Common myeloid progenitor, CD34-positive (primary cell): ENCODE measurements at regions not wholly inside any gene's neighbourhood (a gene's known extent, or its start where the extent isn't known, plus 50 kb on each side); places are given as distances from the start of the nearest gene placed in this dataset.

Experiments
- CTCF ChIA-PET: fragments of 350-600 bp; sonication (Branson Sonifier 250); formaldehyde crosslinking; loops from one replicate; lab custom pipeline; 2021; ENCODE audit warnings: antibody characterized with exemption; lab: Charles Lee
- POLR2A ChIA-PET: fragments of 350-600 bp; sonication (Branson Sonifier 250); formaldehyde crosslinking; loops from one replicate; lab custom pipeline; 2021; ENCODE audit warnings: antibody characterized with exemption; lab: Charles Lee
- DNase-seq, 3 donors: peaks; one replicate each; pipeline versions ENCODE4 v3.0.0 to v3.0.0-alpha.2; 2013
- H3K27ac ChIP-seq, 2 experiments: 1 replicate in 1 of 2; 2 replicates in 1 of 2; pipeline ENCODE4 v1.7.0; 2013; ENCODE audit warnings: inconsistent platforms in 2 of 2, low read length in 2 of 2, mild to moderate bottlenecking in 2 of 2, low read depth in 1 of 2, moderate library complexity in 1 of 2; ENCODE audit not compliant: severe bottlenecking in 2 of 2, insufficient read depth in 1 of 2, poor library complexity in 1 of 2
- H3K27me3 ChIP-seq, 5 experiments: replicated peaks in 2 of 5; 1 replicate in 3 of 5; 2 replicates in 2 of 5; pipeline versions ENCODE4 v1.6.1 to v1.7.0; 2013; ENCODE audit warnings: low read length in 4 of 5, mild to moderate bottlenecking in 2 of 5, moderate library complexity in 2 of 5, inconsistent platforms in 1 of 5; ENCODE audit not compliant: insufficient read depth in 5 of 5, control insufficient read depth in 4 of 5
- H3K36me3 ChIP-seq, 4 experiments: 1 replicate in 2 of 4; 2 replicates in 2 of 4; pipeline versions ENCODE4 v1.6.1 to v1.7.0; 2013; ENCODE audit warnings: low read length in 3 of 4, control low read depth in 1 of 4, mild to moderate bottlenecking in 1 of 4; ENCODE audit not compliant: control insufficient read depth in 4 of 4, insufficient read depth in 4 of 4
- H3K4me1 ChIP-seq, 4 experiments: 1 replicate in 3 of 4; 2 replicates in 1 of 4; pipeline versions ENCODE4 v1.6.1 to v1.7.1; 2013; ENCODE audit warnings: low read length in 3 of 4, mild to moderate bottlenecking in 3 of 4, control low read depth in 1 of 4, inconsistent platforms in 1 of 4, moderate library complexity in 1 of 4; ENCODE audit not compliant: control insufficient read depth in 4 of 4, insufficient read depth in 4 of 4; ENCODE audit errors: control extremely low read depth in 1 of 4
- H3K4me3 ChIP-seq, 7 experiments: 1 replicate in 4 of 7; 2 replicates in 3 of 7; pipeline versions ENCODE4 v1.5.1 to v1.7.0; 2013; ENCODE audit warnings: mild to moderate bottlenecking in 7 of 7, low read length in 6 of 7, moderate library complexity in 6 of 7, inconsistent platforms in 2 of 7, low read depth in 2 of 7, control low read depth in 1 of 7; ENCODE audit not compliant: insufficient read depth in 4 of 7, control insufficient read depth in 1 of 7; ENCODE audit errors: extremely low read depth in 1 of 7
- H3K9me3 ChIP-seq, 5 experiments: 1 replicate in 4 of 5; 2 replicates in 1 of 5; pipeline versions ENCODE4 v1.6.1 to v1.7.1; 2013; ENCODE audit warnings: low read length in 4 of 5, mild to moderate bottlenecking in 2 of 5, inconsistent platforms in 1 of 5, low read depth in 1 of 5, moderate library complexity in 1 of 5; ENCODE audit not compliant: control insufficient read depth in 4 of 5, insufficient read depth in 2 of 5; ENCODE audit errors: control extremely low read depth in 1 of 5
- WGBS: methylation state at CpG from one replicate; pipeline ENCODE4 v1.1.5; 2013; ENCODE audit not compliant: insufficient coverage; 5-methylcytosine and 5-hydroxymethylcytosine counted together

DNA sequence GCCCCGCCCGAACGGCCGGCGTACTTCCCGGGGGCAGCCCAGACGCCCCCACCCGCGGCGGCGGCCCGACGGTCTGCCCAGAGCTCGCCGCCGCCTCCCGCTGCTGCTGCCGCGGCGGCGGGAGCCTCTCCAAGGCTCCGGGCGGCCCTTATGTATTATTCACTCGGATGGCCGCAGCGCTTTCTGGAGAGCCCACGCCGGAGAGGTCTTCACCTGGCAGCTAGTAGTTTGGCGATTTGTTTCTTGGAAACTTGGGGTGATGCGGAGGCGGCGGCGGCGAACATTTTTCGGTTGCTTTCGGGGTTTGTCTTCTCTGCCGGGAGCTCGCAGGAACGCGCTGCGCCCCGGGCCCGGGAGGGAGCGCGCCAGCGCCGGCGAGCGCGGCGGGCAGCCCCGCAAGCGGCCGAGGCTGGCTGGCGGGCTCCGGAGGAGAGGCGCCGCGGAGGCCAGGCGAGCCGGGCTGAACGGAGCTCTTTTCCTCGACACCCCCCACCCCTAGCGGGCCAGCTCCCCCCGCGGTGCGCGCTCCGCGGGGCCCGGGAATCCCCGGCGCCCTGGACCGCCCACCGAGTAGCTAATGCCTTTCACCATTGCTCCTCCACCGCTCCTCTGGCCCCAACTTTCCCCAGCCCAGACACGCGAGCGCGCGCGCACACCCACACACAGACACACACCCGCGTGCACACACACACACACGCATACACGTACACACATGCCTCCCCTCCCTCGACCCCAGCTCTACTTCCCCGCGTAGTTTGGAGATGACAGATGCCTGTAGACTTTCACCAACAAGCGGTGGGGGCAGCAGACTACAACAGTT is 113.5 kb downstream of the DHX15 start:
- H3K36me3 ChIP-seq = no peaks in the 10 kb centered on the region
- H3K27ac ChIP-seq = no peak overlapping the region
- H3K4me3 ChIP-seq = peak overlapping the region; percentile 43 to 78 (median 46)
- H3K4me1 ChIP-seq = peaks cover 4 to 40% (median 37%) of the 10 kb centered on the region in 4 experiments
- DNase-seq = peak; percentile 38 to 81 (median 70)
- no peaks in the 10 kb centered on the region for H3K9me3 ChIP-seq
- H3K27me3 ChIP-seq = peaks cover 18 to 85% (median 38%) of the 10 kb centered on the region in 5 experiments
- under 1% methylated on average over 76 of the region's 90 CpGs for WGBS
- CTCF ChIA-PET = interaction anchor here (0.7 to 1.6 kb wide), 6 partner anchors 15 to 509 kb away, joined by 3 to 6 read pairs (median 3); no protein-coding TSS in a partner anchor
- POLR2A ChIA-PET = interaction anchor here (0.6 kb wide), 1 partner anchor 136 kb away, joined by 3 read pairs; no protein-coding TSS in a partner anchor

DNA sequence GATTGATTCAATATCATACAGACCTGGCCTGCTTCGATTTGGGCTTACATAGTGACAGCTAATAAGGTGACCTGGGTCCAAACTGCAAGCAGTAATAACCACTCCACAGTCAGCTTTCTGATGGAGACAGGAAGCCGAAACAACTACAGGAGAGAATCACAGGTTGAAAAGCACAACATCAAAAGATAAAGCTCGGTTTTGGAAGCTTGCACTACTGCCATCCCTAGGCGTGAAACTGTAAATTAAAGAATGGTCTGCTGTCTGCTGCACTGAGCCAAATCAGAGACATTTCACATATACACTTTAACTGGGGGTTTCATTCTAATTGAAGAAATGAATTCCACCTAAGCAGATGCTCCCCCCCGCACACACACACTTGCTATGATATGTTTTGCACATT is 116.3 kb downstream of the DHX15 start:
- Histone ChIP-seq H3K36me3 (no peaks in the 10 kb centered on the region), H3K4me3 (no peak overlapping the region), H3K27me3 (peaks cover 12 to 75% (median 25%) of the 10 kb centered on the region in 5 experiments), H3K27ac (no peak overlapping the region), H3K4me1 (peaks cover 0 to 33% (median 31%) of the 10 kb centered on the region in 4 experiments), H3K9me3 (no peaks in the 10 kb centered on the region)
- ChIA-PET CTCF (interaction anchor here (0.9 to 1.1 kb wide), 2 partner anchors 13 to 234 kb away, joined by 3 read pairs; no protein-coding TSS in a partner anchor), POLR2A (no interaction called here)
- DNase-seq = no peak
- WGBS = 100% methylated on average over 2 of the region's 5 CpGs

DNA sequence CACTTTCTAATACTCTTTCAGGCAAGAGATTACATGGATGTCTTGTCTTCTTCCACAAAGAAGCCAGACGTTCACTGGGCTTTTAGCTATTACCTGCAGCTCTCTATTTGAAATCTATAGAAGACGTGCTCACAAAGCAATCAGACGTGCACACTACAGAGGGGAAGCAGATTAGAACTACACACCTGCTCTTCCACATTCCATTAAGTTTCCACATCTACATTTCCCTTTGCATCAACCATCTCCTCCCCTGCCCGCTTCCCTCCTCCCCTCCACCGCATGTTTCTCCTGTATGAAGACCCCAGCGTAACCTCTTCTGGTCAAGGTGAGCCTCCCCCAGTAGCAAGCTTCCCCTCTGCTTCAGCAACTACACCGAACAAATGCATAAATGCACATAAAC is 119.8 kb downstream of the DHX15 start:
- 97% methylated on average over 6 of the region's 7 CpGs for WGBS
- DNase-seq = no peak
- POLR2A ChIA-PET = no interaction called here

DNA sequence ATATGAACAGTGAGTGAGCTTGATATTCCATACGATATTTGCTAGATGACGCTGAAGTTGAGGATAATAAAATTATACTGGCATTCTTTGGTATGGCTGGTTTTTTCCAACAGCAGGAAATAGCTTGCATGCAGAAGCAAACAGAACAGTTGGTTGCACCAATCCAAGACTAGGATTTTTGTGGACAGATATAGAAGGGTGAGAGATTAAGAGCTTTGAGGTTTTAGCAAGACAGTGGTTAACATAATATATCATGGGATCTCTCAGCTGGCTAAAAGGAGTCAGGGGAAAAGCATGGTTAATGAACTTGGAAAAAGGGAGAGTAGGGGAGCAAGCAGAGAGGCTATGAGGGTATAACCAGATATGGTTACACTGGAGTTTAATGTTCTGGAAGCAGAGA is 127.9 kb downstream of the DHX15 start:
- Histone ChIP-seq H3K4me3 (no peak overlapping the region), H3K27ac (no peak overlapping the region), H3K36me3 (no peaks in the 10 kb centered on the region), H3K9me3 (no peaks in the 10 kb centered on the region), H3K27me3 (peaks cover 0 to 4% (median 3%) of the 10 kb centered on the region in 5 experiments), H3K4me1 (no peaks in the 10 kb centered on the region)
- ChIA-PET POLR2A (interaction anchor here (0.6 kb wide), 1 partner anchor 519 kb away, joined by 3 read pairs; no protein-coding TSS in a partner anchor), CTCF (interaction anchor here (1.0 kb wide), 2 partner anchors 14 to 38 kb away, joined by 3 to 4 read pairs; no protein-coding TSS in a partner anchor)
- WGBS = 86% methylated on average over 2 of the region's 2 CpGs
- no peak for DNase-seq

More for the DNA sequence above, 119.8 kb downstream of the DHX15 start:
- CTCF ChIA-PET = interaction anchor here (0.8 to 1.2 kb wide), 2 partner anchors 9 to 14 kb away, joined by 3 read pairs; no protein-coding TSS in a partner anchor
- no peak overlapping the region for H3K27ac ChIP-seq
- H3K4me1 ChIP-seq = peaks cover 0 to 2% (median 0%) of the 10 kb centered on the region in 4 experiments
- no peaks in the 10 kb centered on the region for H3K9me3 ChIP-seq
- H3K36me3 ChIP-seq = no peaks in the 10 kb centered on the region
- H3K27me3 ChIP-seq = peaks cover 2 to 58% (median 23%) of the 10 kb centered on the region in 5 experiments
- H3K4me3 ChIP-seq = no peak overlapping the region

DNA sequence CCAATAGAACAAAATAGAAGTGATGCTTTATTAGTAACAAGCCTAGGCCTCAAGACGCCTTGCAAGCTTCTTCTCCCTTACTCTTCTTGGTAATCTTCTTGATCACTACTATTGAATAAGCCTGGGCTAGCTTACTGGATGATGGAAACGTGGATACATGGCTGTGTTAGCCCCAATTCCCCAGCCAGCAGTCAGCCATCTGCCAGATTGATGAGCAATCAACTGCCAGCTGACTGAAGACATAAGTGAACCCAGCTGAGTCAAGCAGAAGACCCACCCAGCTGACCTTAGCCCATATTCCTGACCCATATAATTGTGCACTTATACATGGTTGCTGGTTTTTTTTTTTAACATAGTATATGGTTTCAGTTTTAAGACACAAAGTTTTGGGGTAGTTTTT is 130.4 kb downstream of the DHX15 start:
- 100% methylated on average over 1 of the region's 2 CpGs for WGBS
- H3K36me3 ChIP-seq = no peaks in the 10 kb centered on the region
- no peak overlapping the region for H3K4me3 ChIP-seq
- H3K27me3 ChIP-seq = peaks cover 0 to 3% (median 0%) of the 10 kb centered on the region in 5 experiments
- no peak for DNase-seq
- ChIA-PET POLR2A (no interaction called here), CTCF (no interaction called here)
- peaks cover 0 to 2% (median 0%) of the 10 kb centered on the region in 4 experiments for H3K4me1 ChIP-seq
- H3K27ac ChIP-seq = no peak overlapping the region
- peaks cover 0 to 3% (median 0%) of the 10 kb centered on the region in 5 experiments for H3K9me3 ChIP-seq

DNA sequence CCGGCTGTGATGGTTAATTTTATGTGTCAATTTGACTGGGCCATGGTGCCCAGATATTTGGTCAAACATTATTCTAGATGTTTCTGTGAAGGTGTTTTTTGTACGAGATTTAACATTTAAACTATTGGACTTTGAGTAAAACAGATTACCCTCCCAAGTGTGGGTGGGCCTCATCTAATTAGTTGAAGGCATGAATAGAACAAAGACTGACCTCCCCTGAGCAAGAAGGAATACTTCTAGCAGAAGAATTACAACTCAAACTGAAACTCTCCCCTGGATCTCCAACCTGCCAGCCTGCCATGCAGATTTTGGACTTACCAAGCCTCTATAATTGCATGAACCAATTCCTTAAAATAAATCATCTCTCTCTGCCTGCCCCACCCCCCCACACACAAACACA is 132.5 kb downstream of the DHX15 start:
- ChIA-PET CTCF (no interaction called here), POLR2A (no interaction called here)
- H3K27me3 ChIP-seq = peaks cover 0 to 9% (median 2%) of the 10 kb centered on the region in 5 experiments
- no peak for DNase-seq
- H3K36me3 ChIP-seq = no peaks in the 10 kb centered on the region
- no peak overlapping the region for H3K27ac ChIP-seq
- peaks cover 0 to 2% (median 0%) of the 10 kb centered on the region in 4 experiments for H3K4me1 ChIP-seq
- 100% methylated on average over 1 of the region's 2 CpGs for WGBS
- no peak overlapping the region for H3K4me3 ChIP-seq
- peaks cover 0 to 4% (median 0%) of the 10 kb centered on the region in 5 experiments for H3K9me3 ChIP-seq

DNA sequence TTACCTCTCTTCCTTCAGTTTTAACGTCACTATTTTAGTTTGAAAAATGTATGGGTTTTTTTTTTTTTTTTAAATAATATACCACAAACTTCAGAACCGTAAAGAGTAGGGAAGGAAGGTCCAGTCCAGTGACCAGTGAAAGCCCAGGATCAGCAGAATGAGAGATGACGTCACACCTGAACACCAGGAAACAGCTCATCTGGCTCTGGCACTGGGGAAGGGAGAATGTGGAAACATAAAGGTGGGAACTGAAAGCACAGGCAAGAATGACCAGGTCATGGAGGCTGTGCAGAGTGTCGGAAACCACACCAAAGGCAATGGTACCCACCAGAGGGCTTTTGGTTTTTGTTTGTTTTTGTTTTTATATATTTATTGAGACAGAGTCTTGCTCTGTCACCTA is 141.2 kb downstream of the DHX15 start:
- Histone ChIP-seq H3K27me3 (peaks cover 0 to 10% (median 5%) of the 10 kb centered on the region in 5 experiments), H3K4me1 (no peaks in the 10 kb centered on the region), H3K27ac (no peak overlapping the region), H3K4me3 (no peak overlapping the region), H3K9me3 (no peaks in the 10 kb centered on the region), H3K36me3 (no peaks in the 10 kb centered on the region)
- ChIA-PET POLR2A (interaction anchor here (0.6 kb wide), 1 partner anchor 448 kb away, joined by 4 read pairs; no protein-coding TSS in a partner anchor), CTCF (no interaction called here)
- 80% methylated on average over 2 of the region's 4 CpGs for whole genome bisulfite sequencing
- no peak for DNase-seq
